Endothelial cell of umbilical vein (primary cell): ENCODE measurements at regions not wholly inside any gene's neighbourhood (a gene's known extent, or its start where the extent isn't known, plus 50 kb on each side); places are given as distances from the start of the nearest gene placed in this dataset.

Experiments used
- BruUV-seq: library from RNA; stranded (reverse); fragments of 400-500 nt; replicated peaks from 2 replicates; lab custom pipeline; 2021; lab: Mats Ljungman, UMichigan
- CTCF ChIA-PET: fragments of 300-600, 350-600 bp; sonication (Branson Sonifier 250); formaldehyde crosslinking; loops from one replicate; lab custom pipeline; 2021; ENCODE audit warnings: antibody characterized with exemption, inconsistent platforms; lab: Charles Lee
- POLR2A ChIA-PET: fragments of 300-600, 350-600 bp; sonication (Branson Sonifier 250); formaldehyde crosslinking; loops from one replicate; lab custom pipeline; 2021; ENCODE audit warnings: antibody characterized with exemption, inconsistent platforms; lab: Charles Lee
- DNase-seq: peaks from one replicate; pipeline ENCODE4 v3.0.0-alpha.2; 2011; ENCODE audit warnings: low read depth, low spot score
- FAIRE-seq: peaks from 2 replicates; lab custom pipeline; 2011; peaks lifted over from hg19 to GRCh38; lab: Jason Lieb, UNC
- H2AFZ ChIP-seq: 2 replicates; pipeline ENCODE4 v1.6.0; 2012; ENCODE audit warnings: low read depth, low read length, control low read depth, inconsistent platforms
- H3K27ac ChIP-seq: 2 replicates; pipeline ENCODE4 v1.5.1; 2011; ENCODE audit warnings: low read depth, mild to moderate bottlenecking, control low read depth, low read length, moderate library complexity; ENCODE audit not compliant: insufficient read depth
- H3K27me3 ChIP-seq, 2 experiments: 2 replicates each; pipeline versions ENCODE4 v1.6.0 to v1.6.1; 2011; ENCODE audit warnings: low read length in 2 of 2, mixed read lengths in 1 of 2; ENCODE audit not compliant: control insufficient read depth in 2 of 2, insufficient read depth in 2 of 2
- H3K36me3 ChIP-seq, 2 experiments: 2 replicates in 1 of 2; 3 replicates in 1 of 2; pipeline ENCODE4 v1.5.1; 2011; ENCODE audit warnings: low read length in 2 of 2, mild to moderate bottlenecking in 1 of 2, moderate library complexity in 1 of 2; ENCODE audit not compliant: control insufficient read depth in 2 of 2, insufficient read depth in 2 of 2; ENCODE audit errors: extremely low read depth in 1 of 2
- H3K4me1 ChIP-seq: 3 replicates; pipeline ENCODE4 v1.5.1; 2011; ENCODE audit warnings: mild to moderate bottlenecking, low read length; ENCODE audit not compliant: control insufficient read depth, insufficient read depth; ENCODE audit errors: extremely low read depth
- H3K4me2 ChIP-seq: 2 replicates; pipeline ENCODE4 v1.6.1; 2011; ENCODE audit warnings: low read length, control low read depth, mixed read lengths; ENCODE audit not compliant: insufficient read depth
- H3K4me3 ChIP-seq, 3 experiments: fragments of 200-600 bp in 1 of 3; sonication (generic), shearing (Covaris generic) in 1 of 3; replicated peaks in 1 of 3; 2 replicates each; pipeline ENCODE4 v1.5.1; 2011 to 2016; ENCODE audit warnings: control low read depth in 3 of 3, low read length in 3 of 3, mild to moderate bottlenecking in 2 of 3, inconsistent platforms in 1 of 3, low read depth in 1 of 3, moderate library complexity in 1 of 3; ENCODE audit not compliant: insufficient read depth in 1 of 3
- H3K79me2 ChIP-seq: 2 replicates; pipeline ENCODE4 v1.6.0; 2012; ENCODE audit warnings: low read length, inconsistent platforms; ENCODE audit not compliant: control insufficient read depth, insufficient read depth
- H3K9ac ChIP-seq: replicated peaks from 2 replicates; pipeline ENCODE3; 2011; ENCODE audit warnings: low read length, control low read depth; ENCODE audit not compliant: insufficient read depth; ENCODE audit errors: extremely low read depth
- H3K9me1 ChIP-seq: replicated peaks from 3 replicates; pipeline ENCODE4 v1.6.0; 2011; ENCODE audit warnings: mild to moderate bottlenecking, low read length; ENCODE audit not compliant: control insufficient read depth, insufficient read depth; ENCODE audit errors: extremely low read depth
- H3K9me3 ChIP-seq: replicated peaks from 2 replicates; pipeline ENCODE4 v1.5.1; 2012; ENCODE audit warnings: low read length, inconsistent platforms; ENCODE audit not compliant: control insufficient read depth, insufficient read depth
- H4K20me1 ChIP-seq: replicated peaks from 2 replicates; pipeline ENCODE3; 2011; ENCODE audit warnings: mild to moderate bottlenecking, low read length; ENCODE audit not compliant: control insufficient read depth, insufficient read depth; ENCODE audit errors: extremely low read depth
- EZH2 ChIP-seq: IDR thresholded peaks from 2 replicates; pipeline ENCODE4 v1.6.1; 2012; ENCODE audit warnings: borderline replicate concordance, low read depth, mild to moderate bottlenecking, moderate library complexity, low read length, inconsistent platforms; ENCODE audit not compliant: severe bottlenecking
- FOS ChIP-seq: IDR thresholded peaks from 2 replicates; pipeline ENCODE4 v1.6.1; 2011; ENCODE audit warnings: mild to moderate bottlenecking, low read length, moderate library complexity, borderline replicate concordance; ENCODE audit not compliant: insufficient read depth
- GATA2 ChIP-seq: IDR thresholded peaks from 2 replicates; pipeline ENCODE4 v1.7.0; 2011; ENCODE audit warnings: low read depth, mild to moderate bottlenecking, moderate library complexity, mixed read lengths, low read length; ENCODE audit not compliant: insufficient read length, insufficient read depth
- JUN ChIP-seq: IDR thresholded peaks from 2 replicates; pipeline ENCODE4 v1.6.1; 2011; ENCODE audit warnings: borderline replicate concordance, low read depth; ENCODE audit not compliant: insufficient read length, insufficient read depth
- MYC ChIP-seq: IDR thresholded peaks from one replicate; pipeline ENCODE4 v1.6.1; 2011; ENCODE audit warnings: mild to moderate bottlenecking, low read depth, low read length
- POLR2A ChIP-seq: IDR thresholded peaks from 2 replicates; pipeline ENCODE4 v1.6.1; 2012; ENCODE audit warnings: low read depth, mild to moderate bottlenecking, control low read depth, low read length
- POLR2AphosphoS5 ChIP-seq: IDR thresholded peaks from 2 replicates; pipeline ENCODE4 v1.6.1; 2012; ENCODE audit warnings: low read depth, mild to moderate bottlenecking, control low read depth, low read length, moderate library complexity; ENCODE audit not compliant: insufficient read depth
- dilution Hi-C: fragments of 300-500 bp; cut with MboI; formaldehyde crosslinking; loops from one replicate; pipeline ENCODE4 v1.15.0; 2019; ENCODE audit warnings: low sequenced_read_pairs; ENCODE audit not compliant: extremely low pct_ligation_motif_present
- intact Hi-C: fragments of 100-400 bp; cut with micrococcal nuclease; formaldehyde crosslinking; loops from one replicate; pipeline ENCODE4 v1.10.0; 2022
- TF ChIP-seq, protein P1 (sequence below), 2 donors: IDR thresholded peaks; 1 replicate in 1 of 2; 2 replicates in 1 of 2; pipeline ENCODE4 v1.5.1; 2011; ENCODE audit warnings: low read length in 2 of 2, mild to moderate bottlenecking in 2 of 2, moderate library complexity in 2 of 2, control low read depth in 1 of 2, inconsistent platforms in 1 of 2, low read depth in 1 of 2; ENCODE audit not compliant: insufficient read depth in 1 of 2; ENCODE audit errors: extremely low read depth in 1 of 2
- TF ChIP-seq, protein P2 (sequence below): IDR thresholded peaks from 2 replicates; pipeline ENCODE4 v1.6.1; 2011; ENCODE audit not compliant: insufficient read depth, insufficient read length

DNA sequence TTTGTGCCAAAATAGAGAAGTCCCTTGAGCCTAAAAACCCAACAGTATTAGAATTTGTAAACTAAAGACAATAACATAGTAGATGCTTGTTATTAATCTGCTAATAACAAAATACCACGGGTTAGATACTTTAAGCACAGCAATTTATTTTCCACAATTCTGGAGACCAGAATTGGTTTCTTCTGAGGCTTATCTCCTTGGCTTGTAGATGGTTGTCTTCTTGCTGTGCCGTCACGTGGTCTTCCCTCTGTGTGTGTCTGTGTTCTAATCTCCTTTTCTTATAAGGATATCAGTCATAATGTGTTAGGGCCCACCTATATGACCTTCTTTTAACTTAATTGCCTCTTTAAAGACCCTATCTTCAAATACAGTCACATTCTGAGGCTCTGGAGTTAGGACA, 260.1 kb downstream of the CYRIA start:
- no TSS peak for BruUV-seq
- Histone ChIP-seq H3K4me2 (no peak overlapping the region), H3K9me1 (no peaks in the 10 kb centered on the region), H3K9ac (no peak overlapping the region), H3K79me2 (no peaks in the 10 kb centered on the region), H4K20me1 (no peaks in the 10 kb centered on the region), H3K27ac (no peak overlapping the region), H3K36me3 (no peaks in the 10 kb centered on the region), H2AFZ (no peak overlapping the region), H3K4me1 (no peaks in the 10 kb centered on the region), H3K4me3 (no peak overlapping the region), H3K27me3 (no peaks in the 10 kb centered on the region), H3K9me3 (no peaks in the 10 kb centered on the region)
- ChIA-PET POLR2A (no interaction called here), CTCF (no interaction called here)
- dilution Hi-C loops: no loop called here
- FAIRE-seq: no peak
- TF ChIP-seq POLR2AphosphoS5 (no peak), FOS (no peak), EZH2 (no peak), MYC (no peak), JUN (no peak), POLR2A (no peak), GATA2 (no peak)
- TF ChIP-seq, protein P1, sequence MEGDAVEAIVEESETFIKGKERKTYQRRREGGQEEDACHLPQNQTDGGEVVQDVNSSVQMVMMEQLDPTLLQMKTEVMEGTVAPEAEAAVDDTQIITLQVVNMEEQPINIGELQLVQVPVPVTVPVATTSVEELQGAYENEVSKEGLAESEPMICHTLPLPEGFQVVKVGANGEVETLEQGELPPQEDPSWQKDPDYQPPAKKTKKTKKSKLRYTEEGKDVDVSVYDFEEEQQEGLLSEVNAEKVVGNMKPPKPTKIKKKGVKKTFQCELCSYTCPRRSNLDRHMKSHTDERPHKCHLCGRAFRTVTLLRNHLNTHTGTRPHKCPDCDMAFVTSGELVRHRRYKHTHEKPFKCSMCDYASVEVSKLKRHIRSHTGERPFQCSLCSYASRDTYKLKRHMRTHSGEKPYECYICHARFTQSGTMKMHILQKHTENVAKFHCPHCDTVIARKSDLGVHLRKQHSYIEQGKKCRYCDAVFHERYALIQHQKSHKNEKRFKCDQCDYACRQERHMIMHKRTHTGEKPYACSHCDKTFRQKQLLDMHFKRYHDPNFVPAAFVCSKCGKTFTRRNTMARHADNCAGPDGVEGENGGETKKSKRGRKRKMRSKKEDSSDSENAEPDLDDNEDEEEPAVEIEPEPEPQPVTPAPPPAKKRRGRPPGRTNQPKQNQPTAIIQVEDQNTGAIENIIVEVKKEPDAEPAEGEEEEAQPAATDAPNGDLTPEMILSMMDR (IDR thresholded peaks at IDR 0.05; ENCODE audit: extremely low read depth in 1 of 2, insufficient read depth in 1 of 2, low read depth in 1 of 2, low read length in 2 of 2): no peak
- TF ChIP-seq, protein P2, sequence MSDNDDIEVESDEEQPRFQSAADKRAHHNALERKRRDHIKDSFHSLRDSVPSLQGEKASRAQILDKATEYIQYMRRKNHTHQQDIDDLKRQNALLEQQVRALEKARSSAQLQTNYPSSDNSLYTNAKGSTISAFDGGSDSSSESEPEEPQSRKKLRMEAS: no peak
- no peak for DNase-seq
- intact Hi-C loops: no loop called here
